IMR-90 (cell line): ENCODE measurements at regions not wholly inside any gene's neighbourhood (a gene's known extent, or its start where the extent isn't known, plus 50 kb on each side); places are given as distances from the start of the nearest gene placed in this dataset.

Experiments
- BHLHE40 ChIP-seq: fragments of 150-350 bp; IDR thresholded peaks from 2 replicates; pipeline ENCODE4 v1.6.1; 2016; ENCODE audit warnings: mild to moderate bottlenecking, low read depth, low read length
- CEBPB ChIP-seq: IDR thresholded peaks from 2 replicates; pipeline ENCODE4 v1.6.1; 2012; ENCODE audit warnings: low read depth, low read length, improper control_type of control experiment
- CHD1 ChIP-seq: IDR thresholded peaks from 2 replicates; pipeline ENCODE4 v1.6.1; 2012; ENCODE audit warnings: low read depth, low read length, improper control_type of control experiment
- CTCF ChIP-seq: conservative IDR thresholded peaks from 2 replicates; pipeline ENCODE4 v1.5.1; 2012; ENCODE audit warnings: mild to moderate bottlenecking, low read depth, low read length, improper control_type of control experiment
- ELK1 ChIP-seq: fragments of 150-350 bp; IDR thresholded peaks from 2 replicates; pipeline ENCODE4 v1.6.1; 2016; ENCODE audit warnings: low read depth, mild to moderate bottlenecking, low read length, moderate library complexity, borderline replicate concordance
- MAFK ChIP-seq: IDR thresholded peaks from 2 replicates; pipeline ENCODE4 v1.6.1; 2012; ENCODE audit warnings: low read depth, low read length, improper control_type of control experiment
- MXI1 ChIP-seq: IDR thresholded peaks from 2 replicates; pipeline ENCODE4 v1.6.1; 2012; ENCODE audit warnings: low read depth, mild to moderate bottlenecking, low read length, moderate library complexity, borderline replicate concordance
- POLR2A ChIP-seq: IDR thresholded peaks from 2 replicates; pipeline ENCODE4 v1.6.1; 2012; ENCODE audit warnings: mild to moderate bottlenecking, low read depth, low read length
- RAD21 ChIP-seq: IDR thresholded peaks from 2 replicates; pipeline ENCODE4 v1.6.1; 2012; ENCODE audit warnings: low read length, improper control_type of control experiment
- RCOR1 ChIP-seq: IDR thresholded peaks from 2 replicates; pipeline ENCODE4 v1.6.1; 2012; ENCODE audit warnings: mild to moderate bottlenecking, low read length, improper control_type of control experiment; ENCODE audit not compliant: insufficient replicate concordance
- RFX5 ChIP-seq: IDR thresholded peaks from 2 replicates; pipeline ENCODE4 v1.8.0; 2012; ENCODE audit warnings: low read depth, mild to moderate bottlenecking, low read length, moderate library complexity
- USF2 ChIP-seq: fragments of 150-350 bp; IDR thresholded peaks from 2 replicates; pipeline ENCODE4 v1.6.1; 2017; ENCODE audit warnings: mild to moderate bottlenecking, antibody characterized with exemption, low read length, low read depth

GRCh38 chr22:26852176-26852575 is 194.8 kb downstream of the MIAT start:
- no peak for TF ChIP-seq CTCF
- TF ChIP-seq BHLHE40, result no peak
- TF ChIP-seq POLR2A, result no peak
- no peak for TF ChIP-seq CHD1
- TF ChIP-seq MXI1, result no peak
- TF ChIP-seq ELK1, result no peak
- no peak for TF ChIP-seq RAD21
- no peak for TF ChIP-seq MAFK
- no peak for TF ChIP-seq USF2
- no peak for TF ChIP-seq RCOR1
- no peak for TF ChIP-seq CEBPB
- no peak for TF ChIP-seq RFX5
